OCI-LY7 (cell line): ENCODE measurements at regions not wholly inside any gene's neighbourhood (a gene's known extent, or its start where the extent isn't known, plus 50 kb on each side); places are given as distances from the start of the nearest gene placed in this dataset.

Experiments used
- BruUV-seq: library from RNA; stranded (reverse); fragments of 400-500 nt; replicated peaks from 2 replicates; lab custom pipeline; 2021; lab: Mats Ljungman, UMichigan
- CTCF ChIA-PET: fragments of 300-600 bp; sonication (Branson Sonifier 250); formaldehyde crosslinking; loops from one replicate; lab custom pipeline; 2022; ENCODE audit warnings: antibody characterized with exemption; ENCODE audit not compliant: unreplicated experiment; lab: Charles Lee
- POLR2A ChIA-PET: fragments of 300-600 bp; sonication (Branson Sonifier 250); formaldehyde crosslinking; loops from one replicate; lab custom pipeline; 2022; ENCODE audit warnings: antibody characterized with exemption; lab: Charles Lee
- DNase-seq: peaks from one replicate; pipeline ENCODE4 v3.0.0-alpha.2; 2015; ENCODE audit warnings: low spot score
- H2AFZ ChIP-seq: fragments of 200-600 bp; sonication (generic), shearing (Covaris generic); 2 replicates; pipeline ENCODE4 v1.6.1; 2014; ENCODE audit warnings: mild to moderate bottlenecking, antibody characterized with exemption, low read length, moderate library complexity
- H3K27ac ChIP-seq: fragments of 200-600 bp; sonication (generic); 2 replicates; pipeline ENCODE4 v1.5.1; 2014; ENCODE audit warnings: mixed run types, low read depth, mild to moderate bottlenecking, moderate library complexity, low read length, inconsistent platforms; ENCODE audit not compliant: poor library complexity, severe bottlenecking
- H3K36me3 ChIP-seq: fragments of 200-600 bp; sonication (generic); 2 replicates; pipeline ENCODE4 v1.6.1; 2014; ENCODE audit warnings: mild to moderate bottlenecking, antibody characterized with exemption, low read length, moderate library complexity, mixed read lengths; ENCODE audit not compliant: insufficient read depth
- H3K4me1 ChIP-seq: fragments of 200-600 bp; sonication (generic); 2 replicates; pipeline ENCODE4 v1.5.1; 2014; ENCODE audit warnings: mild to moderate bottlenecking, low read length; ENCODE audit not compliant: insufficient read depth, poor library complexity, severe bottlenecking
- H3K4me2 ChIP-seq: fragments of 200-600 bp; sonication (generic); 2 replicates; pipeline ENCODE4 v1.6.1; 2014; ENCODE audit warnings: mild to moderate bottlenecking, low read length
- H3K4me3 ChIP-seq: fragments of 200-600 bp; sonication (generic); 2 replicates; pipeline ENCODE4 v1.5.1; 2014; ENCODE audit warnings: mild to moderate bottlenecking, low read depth, low read length; ENCODE audit not compliant: poor library complexity, severe bottlenecking
- H3K79me2 ChIP-seq: fragments of 200-600 bp; sonication (generic); 2 replicates; pipeline ENCODE4 v1.6.1; 2016; ENCODE audit warnings: low read depth, mild to moderate bottlenecking, low read length, moderate library complexity, mixed read lengths; ENCODE audit not compliant: insufficient read depth
- H3K9me2 ChIP-seq: fragments of 200-600 bp; sonication (generic); 2 replicates; pipeline ENCODE4 v1.6.1; 2016; ENCODE audit warnings: mild to moderate bottlenecking, low read length, mixed read lengths; ENCODE audit not compliant: insufficient read depth
- H3K9me3 ChIP-seq: fragments of 200-600 bp; sonication (generic); 2 replicates; pipeline ENCODE4 v1.6.1; 2014; ENCODE audit warnings: mild to moderate bottlenecking, mixed run types, low read length, mixed read lengths
- H4K20me1 ChIP-seq: fragments of 200-600 bp; sonication (generic); 2 replicates; pipeline ENCODE4 v1.6.1; 2014; ENCODE audit warnings: mild to moderate bottlenecking, antibody characterized with exemption, low read length, moderate library complexity, mixed read lengths; ENCODE audit not compliant: insufficient read depth
- CTCF ChIP-seq: fragments of 200-600 bp; sonication (generic); conservative IDR thresholded peaks from 2 replicates; pipeline ENCODE4 v1.5.1; 2014; ENCODE audit warnings: mild to moderate bottlenecking, antibody characterized with exemption, low read length, moderate library complexity, mixed read lengths
- EZH2phosphoT487 ChIP-seq: fragments of 200-600 bp; sonication (generic); IDR thresholded peaks from 2 replicates; pipeline ENCODE4 v1.6.1; 2018; ENCODE audit warnings: low read depth, borderline replicate concordance, mild to moderate bottlenecking, mixed run types, antibody characterized with exemption, low read length, moderate library complexity, mixed read lengths
- intact Hi-C: fragments of 100-400 bp; cut with micrococcal nuclease; formaldehyde crosslinking; loops from one replicate; pipeline ENCODE4 v1.10.0; 2022; ENCODE audit not compliant: unreplicated experiment

GRCh38 chr17:77889135-77889505 lies 69.4 kb upstream of the TNRC6C start:
- CTCF ChIA-PET: no interaction called here
- Histone ChIP-seq H3K4me1 (peaks cover 50% of the 10 kb centered on the region), H3K9me3 (no peaks in the 10 kb centered on the region), H2AFZ (no peak overlapping the region), H4K20me1 (no peaks in the 10 kb centered on the region), H3K27ac (no peak overlapping the region), H3K4me2 (no peak overlapping the region), H3K4me3 (no peak overlapping the region), H3K79me2 (no peaks in the 10 kb centered on the region), H3K9me2 (no peaks in the 10 kb centered on the region), H3K36me3 (no peaks in the 10 kb centered on the region)
- intact Hi-C loops: no loop called here
- TF ChIP-seq CTCF (no peak), EZH2phosphoT487 (no peak)
- no peak for DNase-seq
- POLR2A ChIA-PET: no interaction called here
- no TSS peak for BruUV-seq

DNA sequence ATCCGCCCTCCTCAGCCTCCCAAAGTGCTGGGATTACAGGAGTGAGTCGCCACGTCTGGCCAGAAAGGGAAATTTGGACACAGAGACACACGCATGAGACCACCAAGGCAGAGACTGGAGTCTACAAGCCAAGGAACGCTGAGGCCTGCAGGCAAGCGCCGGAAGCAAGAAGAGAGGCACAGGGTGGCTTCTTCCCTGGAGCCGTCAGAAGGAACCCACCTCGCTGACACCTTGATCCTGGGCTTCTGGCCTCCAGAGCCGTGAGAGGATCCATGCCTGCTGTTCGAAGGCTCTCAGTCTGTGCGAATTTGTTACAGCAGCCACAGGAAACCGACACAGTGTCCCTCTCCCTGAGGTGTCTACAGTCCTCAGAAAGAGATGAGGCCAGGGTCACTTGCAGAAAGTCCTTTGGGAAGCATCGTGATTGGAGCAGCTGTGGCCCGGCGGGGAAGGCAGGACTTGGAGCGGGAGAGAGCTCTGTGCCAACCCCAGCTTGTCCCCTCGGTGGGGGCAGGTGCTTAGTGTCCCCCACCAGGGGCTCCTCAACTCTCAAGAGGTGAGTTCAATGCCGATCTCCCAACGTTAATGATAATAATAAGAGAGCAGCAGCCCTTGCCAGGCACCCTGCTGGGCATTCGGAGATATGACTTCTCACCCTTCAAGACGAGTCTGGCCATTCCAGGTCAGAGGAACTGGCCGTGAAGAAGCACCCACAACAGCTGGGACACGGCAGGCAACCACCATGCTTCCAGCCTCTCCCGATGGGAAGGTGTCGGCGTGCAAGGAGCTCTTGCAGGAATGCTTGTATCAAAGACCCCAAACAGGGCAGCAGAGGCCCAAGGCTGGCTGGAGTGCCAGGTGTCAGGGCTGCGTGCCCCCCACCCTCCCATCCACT lies 68.4 kb upstream of the TNRC6C start:
- no peak for DNase-seq
- no peak overlapping the region for H3K4me2 ChIP-seq
- H3K9me3 ChIP-seq: no peaks in the 10 kb centered on the region
- no peak overlapping the region for H3K4me3 ChIP-seq
- BruUV-seq: no TSS peak
- no peaks in the 10 kb centered on the region for H3K79me2 ChIP-seq
- intact Hi-C loops: no loop called here
- no peaks in the 10 kb centered on the region for H3K36me3 ChIP-seq
- ChIA-PET CTCF (no interaction called here), POLR2A (no interaction called here)
- no peaks in the 10 kb centered on the region for H3K9me2 ChIP-seq
- H4K20me1 ChIP-seq: no peaks in the 10 kb centered on the region
- H3K27ac ChIP-seq: no peak overlapping the region
- TF ChIP-seq CTCF (peak; percentile 32; the same call in 1 of the 2 replicates), EZH2phosphoT487 (no peak)
- H3K4me1 ChIP-seq: peaks cover 43% of the 10 kb centered on the region
- no peak overlapping the region for H2AFZ ChIP-seq

DNA sequence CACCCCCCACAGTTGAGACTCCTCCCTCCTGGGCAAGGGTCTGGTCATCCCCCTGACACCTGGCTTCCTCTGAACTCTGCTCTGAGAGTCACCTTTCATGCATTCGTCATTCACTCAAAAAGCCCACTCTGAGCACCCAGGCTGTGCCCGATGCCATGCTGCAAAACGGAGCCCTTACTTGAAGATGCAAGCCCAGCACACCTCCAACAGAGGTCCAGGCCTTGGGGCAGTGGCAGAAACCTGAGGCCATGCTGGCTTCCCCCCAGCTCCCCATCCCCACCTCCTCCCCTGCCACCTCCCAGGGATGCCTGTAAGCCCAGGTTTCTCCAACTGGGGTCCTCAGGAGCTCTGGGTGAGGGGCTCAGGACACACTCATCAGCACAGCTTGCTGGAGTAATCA lies 67.7 kb upstream of the TNRC6C start:
- no peaks in the 10 kb centered on the region for H3K36me3 ChIP-seq
- no peak for DNase-seq
- POLR2A ChIA-PET: interaction anchor here (1.1 kb wide), 1 partner anchor 13 kb away, joined by 6 read pairs; no protein-coding TSS in a partner anchor
- intact Hi-C loops: no loop called here
- H3K4me1 ChIP-seq: peaks cover 43% of the 10 kb centered on the region
- H3K9me3 ChIP-seq: no peaks in the 10 kb centered on the region
- H3K4me3 ChIP-seq: no peak overlapping the region
- no peaks in the 10 kb centered on the region for H4K20me1 ChIP-seq
- TF ChIP-seq EZH2phosphoT487: no peak
- TF ChIP-seq CTCF: no peak
- H3K9me2 ChIP-seq: no peaks in the 10 kb centered on the region
- CTCF ChIA-PET: interaction anchor here (0.6 kb wide), 1 partner anchor 67 kb away, joined by 9 read pairs; no protein-coding TSS in a partner anchor
- no TSS peak for BruUV-seq
- no peak overlapping the region for H3K27ac ChIP-seq
- no peaks in the 10 kb centered on the region for H3K79me2 ChIP-seq
- no peak overlapping the region for H3K4me2 ChIP-seq
- no peak overlapping the region for H2AFZ ChIP-seq
